Activated T-helper 2 cell treated with anti-CD3 and anti-CD28 coated beads, Interferon-gamma antibody, Interleukin-2, Interleukin-4, amounts not matched to agents 10 μg/mL and 5 μg/mL and 100 μg/mL, durations not matched to agents 14 hours and 24 hours and 36 hours (primary cell): ENCODE measurements at regions not wholly inside any gene's neighbourhood (a gene's known extent, or its start where the extent isn't known, plus 50 kb on each side); places are given as distances from the start of the nearest gene placed in this dataset.
"Not testable (repeated sequence)": the region's sequence is repeated elsewhere in the genome, so short reads cannot be mapped to it uniquely, and the experiment has no call there.

Source experiments
- DNase-seq: peaks from one replicate; pipeline ENCODE4 v3.0.0; 2021; ENCODE audit warnings: low spot score
- H3K27ac Mint-ChIP-seq: one replicate; pipeline ENCODE4 v1.8.0; 2021; ENCODE audit warnings: mixed read lengths
- H3K27me3 Mint-ChIP-seq: one replicate; pipeline ENCODE4 v1.8.0; 2021; ENCODE audit warnings: low read depth, mixed read lengths
- H3K36me3 Mint-ChIP-seq: one replicate; pipeline ENCODE4 v1.8.0; 2021; ENCODE audit warnings: low read depth, mixed read lengths
- H3K4me1 Mint-ChIP-seq: one replicate; pipeline ENCODE4 v1.8.0; 2021; ENCODE audit warnings: low read depth, mixed read lengths
- H3K4me3 Mint-ChIP-seq: one replicate; pipeline ENCODE4 v1.8.0; 2021; ENCODE audit warnings: low read depth, mild to moderate bottlenecking, moderate library complexity, mixed read lengths
- H3K9me3 Mint-ChIP-seq: one replicate; pipeline ENCODE4 v1.8.0; 2021; ENCODE audit warnings: mixed read lengths
- intact Hi-C: fragments of 100-400 bp; cut with micrococcal nuclease; formaldehyde crosslinking; loops from one replicate; pipeline ENCODE4 v1.15.1; 2023

DNA sequence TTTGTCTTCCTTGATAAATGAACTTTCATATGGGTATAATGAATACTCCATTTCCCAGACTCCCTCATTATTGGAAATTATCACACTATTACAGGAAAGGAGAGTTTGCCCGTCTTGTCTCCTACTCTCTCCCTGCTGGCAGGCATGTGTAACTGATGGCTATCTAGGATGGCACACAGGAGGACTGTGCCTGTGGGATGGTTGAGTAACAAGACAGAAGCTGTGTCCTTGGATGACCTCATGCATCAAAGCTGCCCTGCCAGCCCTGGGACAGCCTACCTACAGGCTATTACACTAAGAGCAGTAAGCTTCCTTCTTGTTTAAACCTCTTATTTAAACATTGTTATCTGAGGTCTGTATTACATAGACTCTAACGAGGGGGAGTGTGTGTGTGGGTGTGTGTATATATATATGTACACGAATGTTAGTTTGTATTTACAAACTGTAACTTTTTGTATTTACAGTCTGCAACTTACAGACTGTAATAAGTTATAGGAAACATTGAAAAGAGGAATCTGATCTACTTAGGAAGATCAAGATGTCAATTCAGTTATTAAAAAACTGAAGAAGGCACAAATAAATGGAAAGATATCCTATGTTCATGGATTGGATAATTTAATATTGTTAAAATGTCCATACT, 247.6 kb upstream of the ACO1 start:
- no peak for DNase-seq
- intact Hi-C loops: no loop called here
- Mint-ChIP-seq H3K36me3 (no peaks in the 10 kb centered on the region), H3K9me3 (no peaks in the 10 kb centered on the region), H3K4me1 (no peaks in the 10 kb centered on the region), H3K4me3 (no peak overlapping the region), H3K27ac (no peak overlapping the region), H3K27me3 (no peaks in the 10 kb centered on the region)

DNA sequence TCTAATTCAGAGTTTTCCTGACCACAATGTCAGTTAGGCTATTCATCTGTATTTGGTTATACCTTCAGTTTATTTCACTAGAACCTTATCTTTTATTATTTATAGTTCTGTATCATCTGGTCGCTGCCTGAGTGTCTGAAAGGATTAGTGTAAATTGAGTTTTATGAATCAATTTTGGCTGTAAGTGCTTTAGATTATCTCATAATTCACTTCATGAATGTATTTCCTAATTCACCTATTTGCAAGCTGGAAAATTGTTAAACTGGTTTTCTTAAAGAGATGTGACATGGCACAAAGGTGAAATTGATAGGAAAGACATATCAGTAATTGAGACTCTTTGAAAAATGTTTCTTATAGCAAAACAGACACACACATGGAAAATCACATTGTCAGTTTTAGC, 242.4 kb upstream of the ACO1 start:
- no peak overlapping the region for H3K4me3 Mint-ChIP-seq
- H3K4me1 Mint-ChIP-seq: no peaks in the 10 kb centered on the region
- no peaks in the 10 kb centered on the region for H3K27me3 Mint-ChIP-seq
- no peaks in the 10 kb centered on the region for H3K9me3 Mint-ChIP-seq
- no peak for DNase-seq
- no peak overlapping the region for H3K27ac Mint-ChIP-seq
- H3K36me3 Mint-ChIP-seq: no peaks in the 10 kb centered on the region
- intact Hi-C loops: no loop called here

DNA sequence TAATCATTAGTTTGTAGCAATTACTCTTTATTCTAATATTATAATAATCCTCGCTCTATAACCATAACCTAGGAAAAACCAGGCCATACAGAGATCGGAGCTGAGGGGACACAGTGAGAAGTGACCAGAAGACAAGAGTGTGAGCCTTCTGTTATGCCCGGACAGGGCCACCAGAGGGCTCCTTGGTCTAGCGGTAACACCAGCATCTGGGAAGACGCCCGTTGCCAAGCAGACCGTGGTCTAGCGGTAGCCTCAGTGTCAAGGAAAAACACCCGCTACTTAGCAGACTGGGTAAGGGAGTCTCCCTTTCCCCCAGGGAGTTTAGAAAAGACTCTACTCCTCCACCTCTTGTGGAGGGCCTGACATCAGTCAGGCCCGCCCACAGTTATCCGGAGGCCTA, 235.9 kb upstream of the ACO1 start:
- H3K4me1 Mint-ChIP-seq, H3K36me3 Mint-ChIP-seq, H3K4me3 Mint-ChIP-seq, H3K9me3 Mint-ChIP-seq, DNase-seq, intact Hi-C loops, H3K27ac Mint-ChIP-seq, H3K27me3 Mint-ChIP-seq: not testable (repeated sequence)

DNA sequence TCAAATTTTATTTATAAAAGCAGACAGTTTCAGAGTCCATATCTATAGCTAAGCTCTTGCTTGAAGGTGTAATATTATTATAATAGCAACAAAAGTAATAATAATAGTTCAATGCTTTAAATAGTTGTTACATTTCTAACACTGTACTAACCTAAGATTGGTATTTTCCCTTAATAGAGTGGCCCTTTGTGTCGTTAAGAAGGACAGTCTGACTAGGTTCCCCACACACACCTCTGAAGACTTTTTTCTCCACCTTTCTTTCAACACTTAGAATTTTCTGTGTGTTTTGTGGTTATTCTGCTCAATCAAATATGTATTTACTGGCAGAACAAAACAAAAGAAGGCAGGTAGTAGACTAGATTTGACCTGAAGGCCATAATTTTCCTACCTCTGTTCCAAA, 223.2 kb upstream of the ACO1 start:
- intact Hi-C loops: no loop called here
- no peaks in the 10 kb centered on the region for H3K9me3 Mint-ChIP-seq
- H3K27me3 Mint-ChIP-seq: no peaks in the 10 kb centered on the region
- no peak overlapping the region for H3K4me3 Mint-ChIP-seq
- H3K4me1 Mint-ChIP-seq: no peaks in the 10 kb centered on the region
- no peak overlapping the region for H3K27ac Mint-ChIP-seq
- no peaks in the 10 kb centered on the region for H3K36me3 Mint-ChIP-seq
- DNase-seq: no peak

DNA sequence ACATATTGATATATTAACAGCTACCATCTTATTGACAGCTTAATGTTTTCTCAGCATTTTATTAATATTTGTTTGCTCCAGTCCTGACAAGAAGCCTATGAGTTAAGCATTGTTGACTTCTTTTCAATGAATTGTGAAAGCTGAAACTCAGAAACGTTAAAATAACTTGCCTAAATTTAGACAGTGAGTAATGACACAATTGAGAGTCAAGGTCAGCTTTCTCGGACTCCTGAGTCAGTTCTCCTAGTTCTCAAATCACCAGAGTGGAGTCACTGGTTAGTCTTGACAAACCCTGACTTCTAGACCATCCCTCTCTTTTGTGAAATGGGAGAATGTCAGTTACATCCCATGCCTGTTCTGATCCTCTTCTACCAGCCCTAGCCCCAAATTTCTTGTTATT, 222.7 kb upstream of the ACO1 start:
- Mint-ChIP-seq H3K4me1 (no peaks in the 10 kb centered on the region), H3K36me3 (no peaks in the 10 kb centered on the region), H3K27ac (no peak overlapping the region), H3K27me3 (no peaks in the 10 kb centered on the region), H3K9me3 (no peaks in the 10 kb centered on the region), H3K4me3 (no peak overlapping the region)
- no peak for DNase-seq
- intact Hi-C loops: no loop called here

DNA sequence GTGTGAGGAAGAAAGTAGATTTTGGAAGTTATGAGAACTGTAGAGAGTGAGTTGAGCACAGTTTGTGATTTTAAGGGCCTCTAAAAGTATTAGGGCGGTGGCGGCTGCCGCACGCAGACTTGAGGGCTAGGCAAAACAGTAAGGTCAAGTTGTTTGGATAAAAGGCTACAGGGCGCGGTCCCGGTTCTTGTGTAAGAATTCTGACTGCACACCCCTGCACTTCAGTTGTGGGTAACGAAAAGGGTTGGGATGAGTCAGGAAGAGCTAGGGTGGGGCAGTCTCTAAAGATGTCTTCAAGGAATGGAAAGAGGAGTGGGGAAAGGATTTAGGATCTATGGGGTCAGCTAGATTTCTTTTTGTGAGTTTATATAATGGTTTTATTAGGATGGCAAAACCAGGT, 218.1 kb upstream of the ACO1 start:
- intact Hi-C loops, H3K27me3 Mint-ChIP-seq, H3K4me1 Mint-ChIP-seq, H3K4me3 Mint-ChIP-seq, H3K36me3 Mint-ChIP-seq, H3K9me3 Mint-ChIP-seq, H3K27ac Mint-ChIP-seq, DNase-seq: not testable (repeated sequence)

DNA sequence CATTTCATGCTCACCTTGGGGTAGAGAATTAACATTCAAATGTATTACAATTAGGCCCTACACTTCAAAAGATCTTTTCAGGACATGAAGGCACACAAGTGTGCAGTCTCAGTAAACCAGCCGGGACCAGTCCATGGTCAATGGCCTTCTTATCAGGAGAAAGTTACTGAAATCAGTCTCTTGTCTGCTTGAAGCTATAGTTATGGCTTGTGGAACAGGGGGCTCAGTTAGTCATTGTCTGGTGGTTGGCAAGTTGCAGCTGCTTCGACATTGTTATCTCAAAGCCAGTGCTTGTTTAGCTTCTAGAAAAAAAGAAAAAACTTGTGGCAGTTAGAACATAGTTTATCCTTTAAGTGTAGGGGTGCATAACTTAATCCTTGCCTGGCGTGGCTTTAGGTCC, 213.1 kb upstream of the ACO1 start:
- H3K36me3 Mint-ChIP-seq: no peaks in the 10 kb centered on the region
- H3K4me3 Mint-ChIP-seq: no peak overlapping the region
- DNase-seq: no peak
- H3K27ac Mint-ChIP-seq: no peak overlapping the region
- intact Hi-C loops: no loop called here
- no peaks in the 10 kb centered on the region for H3K27me3 Mint-ChIP-seq
- no peaks in the 10 kb centered on the region for H3K4me1 Mint-ChIP-seq
- no peaks in the 10 kb centered on the region for H3K9me3 Mint-ChIP-seq

DNA sequence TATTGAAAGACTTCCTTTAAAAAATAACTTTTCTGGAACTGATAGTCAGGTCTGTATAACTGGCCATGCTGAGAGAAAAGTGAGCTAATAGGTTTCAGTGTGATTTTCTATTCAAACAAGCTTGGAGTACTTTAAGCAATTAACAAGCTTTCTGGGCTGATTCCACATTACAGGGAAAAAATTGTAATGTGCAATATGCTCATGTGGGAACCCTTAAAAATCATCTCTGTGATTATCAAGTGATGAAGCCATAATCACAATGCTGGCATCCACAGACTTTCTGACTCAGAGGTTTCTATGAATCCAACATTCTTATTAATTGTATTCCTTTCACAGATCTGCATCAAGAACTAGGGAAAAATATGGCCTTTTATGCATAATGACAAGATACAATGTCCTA, 212.2 kb upstream of the ACO1 start:
- Mint-ChIP-seq H3K27ac (no peak overlapping the region), H3K36me3 (no peaks in the 10 kb centered on the region), H3K4me3 (no peak overlapping the region), H3K4me1 (no peaks in the 10 kb centered on the region), H3K27me3 (no peaks in the 10 kb centered on the region), H3K9me3 (no peaks in the 10 kb centered on the region)
- no peak for DNase-seq
- intact Hi-C loops: no loop called here

DNA sequence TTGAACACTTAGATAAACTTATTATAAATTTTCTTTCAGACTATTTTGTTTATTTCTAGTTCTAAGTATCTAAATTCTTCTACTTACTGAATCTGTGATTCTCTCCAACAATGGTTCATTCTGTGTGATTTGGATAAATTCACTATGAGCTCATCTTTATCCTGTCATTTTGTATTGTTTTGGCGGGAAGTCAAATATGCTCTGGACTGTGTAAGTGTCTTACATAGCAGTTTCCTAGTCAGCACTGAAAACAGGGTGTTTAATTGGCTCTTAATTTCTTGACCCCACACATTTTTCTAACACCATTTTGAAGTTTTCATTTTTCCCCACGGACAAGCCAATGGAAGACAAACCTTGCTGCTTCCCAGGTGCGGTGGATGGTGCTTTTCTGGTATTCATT, 207.0 kb upstream of the ACO1 start:
- Mint-ChIP-seq H3K9me3 (no peaks in the 10 kb centered on the region), H3K4me3 (no peak overlapping the region), H3K27ac (no peak overlapping the region), H3K27me3 (no peaks in the 10 kb centered on the region), H3K4me1 (no peaks in the 10 kb centered on the region), H3K36me3 (no peaks in the 10 kb centered on the region)
- intact Hi-C loops: no loop called here
- DNase-seq: no peak

DNA sequence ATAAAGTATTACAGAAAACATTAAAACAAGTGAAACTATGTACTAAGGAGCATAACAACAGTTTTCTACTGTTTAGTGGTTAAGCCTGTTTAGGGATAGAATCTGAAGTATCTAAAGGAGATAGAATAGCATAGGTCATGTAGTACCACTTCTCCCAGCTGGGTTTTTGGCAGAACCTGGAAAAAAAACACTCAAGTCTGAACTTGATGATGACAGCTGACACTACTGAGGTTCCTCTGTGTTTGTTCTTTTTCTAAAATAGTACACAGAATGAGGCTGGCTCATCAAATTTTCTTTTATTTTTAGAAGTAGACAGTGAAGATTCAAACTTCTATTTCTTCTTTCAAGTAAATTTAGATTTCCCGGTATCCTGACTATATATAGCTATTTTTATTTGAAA, 203.8 kb upstream of the ACO1 start:
- no peak for DNase-seq
- no peaks in the 10 kb centered on the region for H3K36me3 Mint-ChIP-seq
- H3K27ac Mint-ChIP-seq: no peak overlapping the region
- H3K4me3 Mint-ChIP-seq: no peak overlapping the region
- H3K27me3 Mint-ChIP-seq: no peaks in the 10 kb centered on the region
- H3K9me3 Mint-ChIP-seq: no peaks in the 10 kb centered on the region
- intact Hi-C loops: no loop called here
- H3K4me1 Mint-ChIP-seq: no peaks in the 10 kb centered on the region

DNA sequence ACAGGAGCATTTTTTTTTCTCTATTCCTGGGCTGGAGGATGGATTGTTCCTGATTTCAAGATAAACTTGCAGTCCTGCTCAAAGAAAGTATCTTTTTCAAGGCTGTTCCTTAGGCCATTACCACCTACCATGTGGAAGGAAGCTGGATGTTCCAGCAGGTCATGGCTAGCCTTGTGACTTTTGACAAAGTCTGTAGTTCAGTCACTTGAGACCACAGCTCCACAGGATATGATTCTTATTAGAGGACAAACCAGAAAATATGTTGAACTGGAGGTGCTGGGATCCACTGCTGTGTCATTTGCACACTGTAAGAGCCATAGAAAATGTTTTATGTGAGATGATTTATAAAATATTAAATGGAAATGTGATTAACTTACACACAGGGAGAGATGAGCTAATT, 184.2 kb upstream of the ACO1 start:
- Mint-ChIP-seq H3K4me3 (no peak overlapping the region), H3K9me3 (no peaks in the 10 kb centered on the region), H3K4me1 (no peaks in the 10 kb centered on the region), H3K27me3 (no peaks in the 10 kb centered on the region), H3K36me3 (no peaks in the 10 kb centered on the region), H3K27ac (no peak overlapping the region)
- intact Hi-C loops: no loop called here
- DNase-seq: no peak

DNA sequence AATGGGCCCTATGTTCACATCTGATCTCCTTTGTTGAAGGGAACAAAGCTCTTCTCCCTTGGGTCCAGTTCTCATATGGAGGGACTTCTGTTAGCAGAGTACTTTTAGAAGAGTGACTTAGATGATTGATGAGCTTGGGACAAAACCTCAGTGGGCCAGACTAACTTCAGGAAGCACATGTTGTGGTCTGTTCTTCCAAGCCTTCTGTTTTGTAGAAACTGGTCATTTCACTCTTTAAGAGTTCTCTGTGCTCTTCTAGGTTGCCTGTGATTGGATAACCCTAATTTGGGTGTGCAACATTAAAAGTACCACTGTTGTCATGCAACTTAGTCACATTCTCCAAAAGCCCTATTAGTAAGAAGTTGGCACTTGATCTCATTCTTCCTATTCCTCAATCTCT, 183.5 kb upstream of the ACO1 start:
- no peak for DNase-seq
- Mint-ChIP-seq H3K36me3 (no peaks in the 10 kb centered on the region), H3K4me3 (no peak overlapping the region), H3K27ac (no peak overlapping the region), H3K27me3 (no peaks in the 10 kb centered on the region), H3K9me3 (no peaks in the 10 kb centered on the region), H3K4me1 (no peaks in the 10 kb centered on the region)
- intact Hi-C loops: no loop called here

DNA sequence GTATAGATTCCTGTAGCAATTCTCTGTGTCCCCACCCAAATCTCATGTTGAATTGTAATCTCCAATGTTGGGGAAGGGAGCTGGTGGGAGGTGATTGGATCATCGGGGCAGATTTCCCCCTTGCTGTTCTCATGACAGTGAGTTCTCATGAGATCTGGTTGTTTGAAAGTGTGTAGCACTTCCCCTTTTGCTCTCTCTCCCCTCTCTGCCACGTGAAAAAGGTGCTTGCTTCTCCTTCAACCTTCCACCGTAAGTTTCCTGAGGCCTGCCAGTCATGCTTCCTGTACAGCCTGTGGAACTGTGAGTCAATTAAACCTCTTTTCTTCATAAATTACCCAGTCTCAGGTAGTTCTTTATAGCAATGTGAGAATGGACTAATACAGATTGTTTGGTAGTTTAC, 175.3 kb upstream of the ACO1 start:
- H3K27ac Mint-ChIP-seq, H3K4me3 Mint-ChIP-seq, intact Hi-C loops, DNase-seq, H3K9me3 Mint-ChIP-seq, H3K36me3 Mint-ChIP-seq, H3K4me1 Mint-ChIP-seq, H3K27me3 Mint-ChIP-seq: not testable (repeated sequence)

DNA sequence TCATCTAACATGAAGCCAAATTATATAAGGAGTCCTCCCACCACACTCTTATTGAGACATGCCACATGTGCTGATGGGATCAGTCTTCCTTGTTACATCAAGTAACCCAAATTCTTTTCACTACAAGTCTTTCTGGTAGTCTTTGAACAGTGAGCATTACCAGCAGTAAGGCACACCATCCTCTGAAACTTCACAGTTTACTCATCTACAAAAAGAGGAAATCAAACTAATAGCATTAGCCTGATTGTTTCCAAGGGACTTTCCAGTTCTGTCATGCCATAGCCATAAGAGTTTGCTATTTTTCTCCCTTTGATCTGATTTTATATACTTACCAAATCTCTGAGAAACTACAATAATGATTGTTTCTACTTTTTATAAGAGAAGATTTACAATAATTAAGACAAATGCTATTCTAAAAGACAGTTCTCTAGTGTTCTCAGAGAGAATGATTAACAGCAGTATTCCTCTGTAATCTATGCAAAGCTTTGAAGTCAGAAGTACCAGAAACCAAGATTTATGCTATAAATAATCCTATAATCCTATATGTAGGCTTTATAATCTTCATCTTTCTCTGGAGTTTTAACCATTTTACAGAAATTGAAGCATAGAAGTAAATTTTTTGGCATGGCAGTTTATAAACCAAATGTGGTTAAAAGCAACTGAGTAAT, 166.2 kb upstream of the ACO1 start:
- H3K9me3 Mint-ChIP-seq: no peaks in the 10 kb centered on the region
- H3K27ac Mint-ChIP-seq: no peak overlapping the region
- intact Hi-C loops: no loop called here

More for the DNA sequence above, 166.2 kb upstream of the ACO1 start:
- Mint-ChIP-seq H3K27me3 (no peaks in the 10 kb centered on the region), H3K4me3 (no peak overlapping the region), H3K4me1 (no peaks in the 10 kb centered on the region), H3K36me3 (no peaks in the 10 kb centered on the region)
- no peak for DNase-seq
